NCI-H524 (cell line): ENCODE measurements at regions not wholly inside any gene's neighbourhood (a gene's known extent, or its start where the extent isn't known, plus 50 kb on each side); places are given as distances from the start of the nearest gene placed in this dataset.
A peak's percentile ranks its signal among the peaks of the same experiment; 100 is the strongest.

ENCODE experiments used
- DNase-seq, 2 experiments: peaks; one replicate each; lab custom pipeline; 2025; lab: John Stamatoyannopoulos, UW

DNA sequence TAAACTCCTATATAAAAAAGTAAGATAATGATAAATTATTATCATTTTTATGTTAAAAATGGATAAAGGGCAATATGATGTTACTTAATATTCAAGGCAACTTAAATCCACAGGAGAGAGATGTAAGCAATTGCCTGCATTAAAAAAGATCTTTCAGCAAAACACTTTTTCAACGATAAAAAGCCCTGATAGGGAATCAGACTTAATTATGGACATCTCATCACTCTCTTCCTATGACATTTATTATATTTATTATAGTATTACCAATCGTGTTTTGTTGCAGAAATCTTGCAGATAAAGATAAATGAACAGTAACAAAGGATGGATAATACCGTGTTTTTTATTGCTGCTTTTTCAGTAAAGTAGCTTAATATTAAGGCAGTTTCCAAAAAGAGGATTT, 178.5 kb downstream of the SH2D1A start:
- DNase-seq, result no peak

DNA sequence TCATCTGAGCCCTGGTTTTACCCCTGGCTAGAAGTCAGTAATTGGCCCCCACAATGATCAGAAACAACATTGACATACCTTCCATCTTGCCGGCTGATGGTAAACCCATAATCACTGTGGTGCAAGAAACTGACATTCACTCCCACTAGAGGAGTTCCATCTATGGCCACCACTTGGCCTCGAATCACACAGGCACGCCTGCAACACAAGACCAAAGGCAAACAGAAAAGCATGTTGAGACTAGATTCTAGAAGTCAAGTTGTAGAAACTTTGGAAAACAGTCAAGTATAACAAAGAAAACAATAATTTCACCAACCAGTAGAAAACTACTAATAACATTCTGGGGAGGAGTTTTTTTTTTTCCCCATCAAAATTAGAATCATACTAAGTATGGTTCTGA, 183.4 kb downstream of the SH2D1A start:
- DNase-seq, result no peak

DNA sequence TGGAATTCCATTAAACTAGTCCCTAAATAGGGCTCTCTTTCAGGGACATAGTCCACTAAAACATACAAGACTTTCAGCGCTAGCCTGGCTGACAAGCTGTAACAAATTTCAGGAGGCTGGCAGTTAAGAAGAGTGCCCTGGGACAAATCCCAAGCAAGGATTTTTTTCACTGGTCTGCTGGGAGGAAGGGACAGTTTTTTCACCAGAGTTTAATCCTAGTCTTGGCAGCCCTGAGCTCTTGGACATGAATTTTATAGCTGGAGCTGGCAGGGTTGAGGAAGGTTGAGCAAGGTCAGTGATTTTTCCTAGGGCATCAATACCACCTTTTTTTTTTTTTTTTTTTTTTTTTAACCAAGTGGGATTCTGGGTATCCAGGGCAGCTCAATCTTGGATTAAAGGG, 184.4 kb downstream of the SH2D1A start:
- DNase-seq, result no peak

DNA sequence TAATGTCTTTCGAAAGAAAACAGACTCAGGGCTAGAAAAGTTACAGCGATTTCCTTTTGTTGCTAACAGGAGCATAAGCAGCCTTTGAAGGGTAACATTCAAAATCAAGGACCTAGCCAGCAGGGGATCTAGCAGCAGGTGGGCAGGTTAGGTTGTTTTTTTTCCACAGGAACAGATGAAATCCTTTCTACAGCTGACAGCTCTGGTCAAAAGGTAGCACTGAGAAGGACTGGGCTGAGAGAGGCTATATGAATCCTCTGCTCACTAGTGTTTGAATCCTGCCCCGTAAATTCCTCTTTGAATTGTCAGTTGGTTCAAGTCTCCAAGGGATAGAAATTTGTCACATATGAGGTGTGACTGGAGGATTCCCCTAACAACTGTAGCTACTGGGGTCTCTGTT, 188.2 kb downstream of the SH2D1A start:
- DNase-seq, result no peak

DNA sequence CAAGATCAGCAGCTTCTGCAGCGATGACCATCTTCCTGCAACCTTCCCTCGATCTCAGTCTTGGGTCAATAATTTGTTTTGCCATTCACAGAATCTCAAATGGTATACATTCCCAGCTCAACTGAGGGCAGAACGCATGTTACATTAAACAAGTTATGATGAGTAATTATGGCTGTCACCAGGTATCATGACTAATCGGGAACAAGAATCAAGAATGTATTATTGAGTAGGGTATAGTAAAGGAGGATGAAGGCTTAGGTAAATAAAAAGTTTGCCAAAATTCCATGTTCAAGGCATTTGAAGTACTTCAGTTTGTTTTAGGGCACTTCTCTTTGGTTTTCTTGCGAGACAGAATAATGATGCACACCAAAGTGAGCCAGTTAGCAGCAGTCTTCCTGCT, 194.1 kb downstream of the SH2D1A start:
- no peak for DNase-seq

DNA sequence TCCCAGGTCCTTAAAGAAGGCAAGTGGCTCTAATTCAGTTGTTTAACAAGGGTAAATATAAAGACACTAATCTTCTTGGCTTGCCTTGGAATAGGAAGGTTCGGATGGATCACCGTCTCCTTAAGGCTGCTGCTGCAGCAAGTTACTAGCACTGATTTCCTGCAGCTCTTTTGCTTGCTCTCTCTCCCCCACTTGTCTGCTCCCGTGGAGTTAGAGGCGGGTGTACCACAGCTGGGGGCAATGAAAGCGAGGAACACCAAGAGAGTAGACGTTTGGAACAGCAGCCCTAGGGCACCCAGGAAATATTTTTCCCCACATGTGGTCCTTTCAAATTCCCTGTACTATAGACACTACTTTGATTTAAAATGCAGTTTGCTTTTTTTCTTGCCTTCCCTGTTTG, 202.2 kb downstream of the SH2D1A start:
- peak; percentile 48 to 83 for DNase-seq

DNA sequence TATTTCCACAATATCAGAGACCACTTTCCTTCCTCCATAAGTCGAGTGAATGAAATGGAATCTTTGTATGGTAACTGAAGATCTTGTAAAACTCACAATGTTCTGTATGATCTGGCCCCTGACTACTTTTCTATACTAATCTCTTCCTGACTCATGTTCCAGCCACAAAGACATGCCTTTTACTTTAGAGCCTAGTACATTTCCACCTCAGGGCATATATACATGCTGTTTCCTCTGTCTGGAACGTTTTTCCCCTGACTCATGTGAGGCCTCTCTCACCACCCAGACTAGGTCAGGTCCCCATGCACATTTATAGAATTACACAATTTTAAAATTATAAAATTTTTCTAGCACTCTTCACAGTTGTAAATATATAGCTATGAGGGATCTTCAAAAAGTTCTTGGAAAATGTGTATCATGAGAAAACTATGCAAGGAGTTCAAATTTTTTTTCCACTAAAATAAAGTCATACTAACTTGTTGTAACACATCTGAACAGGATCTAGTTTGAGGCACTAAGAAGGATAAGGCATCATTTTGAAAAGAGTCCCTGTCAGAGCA, 208.8 kb downstream of the SH2D1A start:
- DNase-seq, result no peak

DNA sequence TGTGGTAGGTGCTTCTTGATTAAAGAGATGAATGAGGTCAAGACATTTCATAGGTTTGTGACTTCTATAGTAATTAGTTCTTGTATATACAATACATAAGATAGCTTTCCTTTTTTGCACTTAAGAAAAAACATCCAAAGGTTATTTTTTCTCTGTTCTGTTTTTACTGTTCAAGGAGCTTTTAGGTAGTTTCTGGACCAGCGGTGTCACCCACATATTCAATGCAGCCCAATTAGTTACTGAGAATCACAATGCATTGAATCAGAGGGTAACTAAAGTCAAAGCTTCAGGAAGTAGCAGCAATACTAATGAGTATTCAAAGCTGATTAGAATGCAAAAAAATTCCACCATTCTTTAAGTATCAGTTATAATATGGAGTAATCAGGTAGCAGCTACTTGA, 211.6 kb downstream of the SH2D1A start:
- no peak for DNase-seq

DNA sequence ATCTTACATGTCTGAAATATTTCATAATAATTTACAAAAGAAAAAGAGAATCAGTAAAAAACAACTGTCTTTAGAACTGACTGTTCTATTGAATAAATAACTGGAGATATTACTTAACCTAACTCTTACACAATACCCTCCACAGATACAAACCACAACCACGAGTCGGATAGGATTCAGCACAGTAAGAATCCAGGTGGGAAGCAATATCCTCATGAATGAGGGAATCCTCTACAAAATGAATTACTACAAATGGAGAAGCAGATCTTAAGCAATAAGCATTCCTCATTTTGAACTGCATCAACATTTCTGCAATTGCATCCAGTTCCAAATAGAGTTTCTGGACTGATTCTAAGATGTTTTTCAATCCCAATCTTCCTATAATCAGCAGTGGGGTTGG, 227.1 kb downstream of the SH2D1A start:
- DNase-seq, result no peak

DNA sequence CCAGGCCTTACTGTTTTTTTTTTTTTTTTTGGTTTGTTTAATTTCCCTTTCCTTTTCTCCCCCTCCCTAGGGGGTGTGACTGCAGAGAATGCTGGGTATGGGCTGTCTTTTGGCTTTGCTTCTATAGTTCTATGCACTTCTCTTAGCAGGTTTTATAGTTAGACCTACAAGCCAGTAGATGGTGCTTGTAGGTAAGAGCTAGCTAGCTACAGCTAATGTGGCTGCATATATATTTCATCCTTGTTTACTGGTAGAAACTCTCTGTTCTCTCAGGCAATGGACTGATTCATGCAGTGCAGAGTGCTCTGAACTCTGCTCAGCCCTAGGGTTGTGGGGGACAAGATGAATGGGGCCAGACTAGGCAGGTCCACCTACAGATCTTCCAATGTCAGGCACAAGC, 246.4 kb downstream of the SH2D1A start:
- DNase-seq, result no peak

DNA sequence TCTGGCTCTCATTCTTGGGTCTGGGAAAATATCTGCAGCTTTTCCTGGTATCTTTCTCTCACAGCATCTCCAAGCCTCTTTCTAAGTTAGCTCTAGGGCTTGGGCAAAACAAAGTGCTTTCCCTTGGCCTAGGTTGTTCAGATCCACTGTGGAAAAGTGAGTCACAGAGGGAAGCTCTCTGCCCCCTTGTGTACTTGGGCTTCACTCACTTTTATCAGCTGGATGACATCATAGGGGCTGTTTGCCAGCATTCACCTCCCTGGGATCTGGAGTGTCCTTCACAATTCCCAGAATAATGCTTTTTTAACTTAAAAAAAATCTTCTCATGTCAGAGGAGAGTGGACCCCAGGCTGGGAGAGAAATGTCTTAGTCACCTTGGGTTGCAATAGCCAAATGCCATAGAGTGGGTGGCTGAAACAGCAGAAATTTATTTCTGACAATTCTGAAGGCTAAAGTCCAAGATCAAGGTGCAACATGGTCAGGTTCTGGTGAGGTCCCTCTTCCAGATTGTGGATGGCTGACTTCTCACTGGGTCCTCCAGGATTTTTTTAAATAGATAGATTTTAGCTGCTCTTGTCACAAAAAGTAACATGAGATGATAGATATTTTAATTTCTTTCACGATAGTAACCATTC, 247.8 kb downstream of the SH2D1A start:
- DNase-seq, result no peak

DNA sequence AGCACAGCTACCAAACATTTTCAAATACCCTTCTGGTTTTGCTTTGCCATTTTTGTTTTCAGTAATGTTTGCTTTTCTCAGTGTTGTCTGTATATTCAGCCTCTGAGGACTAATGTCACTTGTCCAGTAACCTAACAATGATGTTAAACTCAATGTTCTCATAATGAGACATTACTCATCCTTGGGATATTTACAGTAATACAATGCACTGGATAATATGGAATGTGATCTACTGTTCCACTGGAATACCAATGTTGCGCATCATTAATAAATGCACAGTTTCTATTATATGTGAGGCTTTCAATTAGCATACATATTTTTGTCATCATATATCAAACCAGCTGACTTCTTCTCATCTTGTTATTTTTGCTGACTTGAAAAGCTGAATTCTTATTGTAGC, 259.1 kb downstream of the SH2D1A start:
- no peak for DNase-seq

DNA sequence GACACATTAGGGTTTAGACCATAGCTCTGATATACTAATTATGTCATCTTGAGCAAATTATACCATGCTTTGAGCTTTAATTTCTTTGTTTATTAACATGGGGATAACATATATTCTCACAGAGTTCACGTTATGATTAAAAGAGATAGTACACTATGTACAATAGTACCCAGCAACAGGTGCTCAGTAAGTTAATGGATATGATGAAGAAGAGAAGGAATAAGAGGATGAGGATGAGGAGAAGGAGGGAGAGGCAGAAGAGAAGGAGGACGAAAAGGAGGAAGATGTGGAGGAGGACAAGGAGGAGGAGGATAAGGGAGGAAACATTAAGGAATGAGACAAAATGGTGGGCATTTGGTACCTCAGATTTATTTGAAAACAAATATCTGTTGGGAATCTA, 260.4 kb downstream of the SH2D1A start:
- DNase-seq, result no peak

DNA sequence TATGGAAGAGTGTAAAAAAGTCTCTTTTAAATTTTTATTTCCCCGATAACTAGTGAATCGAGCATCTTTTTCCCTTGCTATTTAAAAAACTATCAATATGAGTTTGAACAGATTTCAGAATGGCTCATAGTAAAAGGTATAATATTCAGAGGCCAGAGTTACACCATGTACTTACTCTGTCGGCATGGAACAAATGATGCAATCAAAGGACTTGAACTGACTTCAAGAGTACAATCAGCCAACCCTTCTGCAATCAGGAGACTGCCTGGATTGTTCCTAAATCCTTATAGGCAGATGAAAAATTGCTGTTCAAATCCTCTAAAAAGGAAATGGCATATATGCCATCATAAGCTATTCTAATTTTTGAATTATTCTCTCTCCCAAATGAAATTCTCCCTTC, 273.3 kb downstream of the SH2D1A start:
- no peak for DNase-seq

DNA sequence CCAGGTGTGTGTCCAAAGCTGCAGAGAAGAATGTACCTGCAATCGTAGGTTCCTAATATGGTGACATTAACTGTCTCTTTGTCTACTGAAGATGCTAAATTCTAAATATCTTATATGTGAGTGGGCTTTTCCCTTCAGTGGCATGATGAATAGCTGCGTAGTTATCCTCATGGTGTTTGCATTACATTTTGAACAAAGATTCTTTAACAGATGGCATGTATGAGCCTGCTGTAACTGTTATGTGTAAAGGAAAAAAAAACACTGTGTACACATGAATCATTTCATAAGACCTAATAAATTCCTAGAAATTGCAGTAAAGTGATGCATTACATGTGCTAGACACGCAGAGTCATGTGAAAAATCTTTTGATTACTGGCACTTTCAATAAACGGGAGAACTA, 288.0 kb downstream of the SH2D1A start:
- no peak for DNase-seq

DNA sequence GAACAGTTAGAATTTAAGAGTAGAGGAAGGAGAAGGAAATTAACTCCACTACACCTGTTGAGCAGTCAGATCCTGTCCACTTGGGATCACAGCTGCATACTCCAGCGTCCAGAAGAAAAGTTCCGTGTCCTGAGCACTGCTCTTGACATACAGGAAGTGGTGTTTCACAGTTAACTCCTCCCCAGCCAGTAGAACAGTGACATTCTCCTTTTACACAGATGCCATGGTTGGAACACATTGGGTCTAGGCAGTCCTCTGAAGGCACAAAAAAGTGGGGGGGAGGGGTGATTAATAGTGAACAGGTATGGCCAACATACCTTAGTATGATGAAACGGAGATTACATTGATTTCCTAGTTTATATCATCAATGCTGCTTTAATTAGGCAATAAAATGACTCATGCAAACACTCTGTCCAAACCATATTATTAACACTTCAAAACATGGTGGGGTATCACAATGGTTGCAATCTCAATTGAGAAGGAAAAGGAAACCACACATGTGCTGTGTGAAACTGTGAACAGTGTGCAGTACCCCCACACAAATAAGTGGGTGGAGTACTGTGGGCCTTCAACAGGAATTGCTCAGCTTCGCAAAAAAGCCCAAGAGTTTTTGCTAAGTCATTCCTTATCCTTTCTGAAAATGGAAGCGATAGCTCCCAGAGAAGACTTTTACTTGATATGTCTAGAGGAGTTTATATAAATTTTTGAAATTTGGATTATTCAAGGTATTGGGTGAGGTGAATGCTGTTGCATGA, 295.6 kb downstream of the SH2D1A start:
- no peak for DNase-seq

DNA sequence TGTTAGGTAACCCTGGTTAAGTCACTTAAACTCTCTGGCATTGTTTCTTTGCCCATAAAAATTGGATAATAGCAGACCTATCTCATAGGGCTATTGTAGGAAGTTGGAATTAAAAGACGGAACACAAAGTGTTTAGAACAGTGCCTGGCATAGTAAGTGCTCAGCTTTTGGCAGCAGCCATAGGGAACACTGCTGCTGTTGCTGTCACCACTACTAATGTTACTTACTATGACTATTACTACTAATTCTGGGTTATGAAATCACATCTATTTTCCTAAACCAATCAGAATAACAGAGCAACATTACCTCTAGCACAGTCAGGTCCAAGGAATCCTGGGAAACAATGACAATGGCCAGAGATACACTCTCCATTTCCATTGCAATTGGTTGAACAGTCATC, 300.0 kb downstream of the SH2D1A start:
- DNase-seq, result no peak

DNA sequence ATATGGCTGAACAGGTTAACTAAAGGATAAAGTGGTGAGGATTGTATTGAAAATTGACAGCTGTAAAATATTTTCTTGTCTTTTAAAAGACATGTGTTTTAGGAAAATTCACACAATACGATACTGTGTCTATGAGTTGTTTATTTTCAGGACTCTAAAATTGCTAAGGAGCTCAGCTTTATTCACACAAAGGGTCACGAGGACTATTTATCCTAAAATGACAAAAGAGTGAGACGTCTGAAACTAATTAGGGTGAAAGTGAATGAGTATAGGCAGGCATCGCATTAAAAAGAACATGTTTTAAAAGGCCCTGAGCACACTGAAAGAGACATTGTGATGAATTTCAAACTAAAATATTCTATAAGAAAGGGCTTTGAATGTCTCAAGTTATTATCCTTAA, 304.7 kb downstream of the SH2D1A start:
- DNase-seq, result peak in 1 of 2 experiments; percentile 45

DNA sequence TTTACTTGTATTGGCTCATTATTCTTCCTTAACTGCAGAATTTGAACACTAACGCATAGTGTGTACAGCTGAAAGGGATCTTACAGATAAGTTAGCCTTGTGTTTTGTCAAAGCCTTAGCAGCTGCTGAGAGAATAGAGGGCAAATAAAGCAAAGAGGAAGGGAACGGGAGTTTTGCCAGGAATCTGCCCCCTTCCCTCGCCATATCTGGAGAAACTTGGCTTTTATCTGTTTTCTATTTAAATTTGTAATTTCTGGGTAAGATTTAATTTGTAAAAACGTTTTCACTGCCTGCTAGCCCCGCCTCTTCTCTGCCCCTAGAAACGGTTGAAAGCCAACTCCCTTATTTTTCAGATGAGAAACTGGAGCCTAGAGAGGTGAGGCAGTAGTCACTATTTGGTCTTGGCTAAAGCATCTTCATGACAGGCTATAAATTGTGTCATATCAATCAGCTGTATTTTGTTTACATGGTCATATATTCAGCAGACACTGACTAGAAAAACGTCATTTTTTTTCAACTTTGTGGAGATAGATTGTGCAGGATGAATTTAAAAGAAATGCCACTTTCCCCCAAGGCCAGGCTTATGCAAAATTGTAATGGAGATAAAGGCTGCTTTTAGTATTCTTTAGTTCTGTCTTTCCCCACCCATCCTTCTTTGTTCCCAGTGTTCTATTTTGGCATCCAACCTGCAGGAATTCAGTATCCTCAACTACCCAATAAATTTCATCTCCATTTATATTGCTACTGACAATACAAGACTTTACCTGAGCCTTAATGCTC, 319.4 kb downstream of the SH2D1A start:
- no peak for DNase-seq

DNA sequence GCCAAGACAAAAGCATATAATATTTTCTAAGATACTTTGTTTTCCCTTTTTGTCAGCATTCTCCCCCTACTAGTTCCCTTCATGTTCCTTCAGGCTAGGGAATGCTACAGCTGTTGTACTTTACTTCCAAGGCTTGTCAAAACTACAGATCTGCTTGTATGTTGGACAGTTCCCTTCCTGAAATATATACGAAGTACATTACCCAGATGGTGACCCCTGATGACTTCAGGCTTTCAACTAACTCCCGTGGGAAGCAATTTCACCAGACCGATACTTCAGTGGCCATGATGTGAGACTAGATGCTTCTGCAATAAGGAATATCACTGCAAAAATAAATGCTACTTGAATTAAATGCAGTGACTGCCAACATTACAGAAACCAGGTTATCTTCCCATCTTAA, 332.8 kb downstream of the SH2D1A start:
- no peak for DNase-seq

DNA sequence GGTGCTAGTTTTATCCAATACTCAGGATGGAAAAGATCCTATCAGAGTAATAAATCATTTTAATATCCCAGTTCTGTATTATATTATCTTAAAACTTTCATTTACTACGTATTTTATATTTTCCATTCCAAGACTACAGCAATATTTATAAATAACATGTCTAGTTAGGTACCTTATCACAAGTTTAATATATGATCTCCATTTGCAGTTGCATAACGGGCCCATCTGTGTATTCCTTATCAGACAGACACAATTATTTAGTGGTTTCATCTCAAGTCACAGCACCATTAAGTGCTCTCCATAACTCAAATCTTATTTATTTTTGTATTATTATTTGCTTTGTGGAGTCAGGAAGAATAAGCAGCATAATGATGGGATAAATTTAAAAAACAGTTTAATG, 333.9 kb downstream of the SH2D1A start:
- no peak for DNase-seq

DNA sequence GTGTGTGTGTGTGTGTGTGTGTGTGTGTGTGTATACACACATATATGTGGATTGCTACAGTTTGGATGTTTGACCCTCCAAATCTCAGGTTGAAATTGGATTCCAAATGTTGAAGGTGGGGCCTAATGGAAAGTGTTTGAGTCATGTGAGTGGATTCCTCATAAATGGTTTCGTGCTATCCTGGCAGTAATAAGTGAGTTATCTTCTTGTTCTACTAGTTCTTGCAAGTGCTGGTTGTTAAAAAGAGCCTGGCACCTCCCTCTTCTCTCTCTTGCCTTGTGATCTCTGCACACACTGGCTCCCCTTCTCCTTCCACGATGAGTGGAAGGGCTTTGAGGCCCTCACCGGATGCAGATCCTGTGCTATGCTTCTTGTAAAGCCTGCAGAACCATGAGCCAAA, 344.1 kb downstream of the SH2D1A start:
- DNase-seq, result no peak

DNA sequence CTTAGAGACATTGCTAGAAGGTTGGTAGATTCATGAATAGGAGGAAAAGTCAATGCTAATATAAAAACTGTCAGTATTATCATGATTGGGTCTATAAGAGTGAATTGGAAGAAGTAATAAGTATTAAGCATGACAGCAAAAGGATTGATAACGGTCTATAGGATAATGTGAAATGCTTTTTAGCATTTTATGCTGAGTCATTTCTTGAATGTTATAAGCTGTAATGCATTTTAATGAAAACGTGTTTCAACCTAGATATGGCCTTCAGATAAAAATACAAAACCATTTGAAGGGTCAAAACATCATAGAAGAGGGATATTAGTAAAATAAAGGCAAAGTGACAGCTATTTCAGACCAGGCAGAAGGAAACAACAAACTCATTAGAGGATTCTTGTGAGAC, 353.5 kb downstream of the SH2D1A start:
- no peak for DNase-seq
